Esophagus mucosa (tissue), 1 donor: ENCODE measurements at regions not wholly inside any gene's neighbourhood (a gene's known extent, or its start where the extent isn't known, plus 50 kb on each side); places are given as distances from the start of the nearest gene placed in this dataset.

Experiments
- ATAC-seq: fragments of 200-7000 bp; cut with Tn5 transposase; one replicate; pipeline ENCODE4 v1.9.1; 2020
- donor health status: DM: yes; HTN: yes; CAD: no.

DNA sequence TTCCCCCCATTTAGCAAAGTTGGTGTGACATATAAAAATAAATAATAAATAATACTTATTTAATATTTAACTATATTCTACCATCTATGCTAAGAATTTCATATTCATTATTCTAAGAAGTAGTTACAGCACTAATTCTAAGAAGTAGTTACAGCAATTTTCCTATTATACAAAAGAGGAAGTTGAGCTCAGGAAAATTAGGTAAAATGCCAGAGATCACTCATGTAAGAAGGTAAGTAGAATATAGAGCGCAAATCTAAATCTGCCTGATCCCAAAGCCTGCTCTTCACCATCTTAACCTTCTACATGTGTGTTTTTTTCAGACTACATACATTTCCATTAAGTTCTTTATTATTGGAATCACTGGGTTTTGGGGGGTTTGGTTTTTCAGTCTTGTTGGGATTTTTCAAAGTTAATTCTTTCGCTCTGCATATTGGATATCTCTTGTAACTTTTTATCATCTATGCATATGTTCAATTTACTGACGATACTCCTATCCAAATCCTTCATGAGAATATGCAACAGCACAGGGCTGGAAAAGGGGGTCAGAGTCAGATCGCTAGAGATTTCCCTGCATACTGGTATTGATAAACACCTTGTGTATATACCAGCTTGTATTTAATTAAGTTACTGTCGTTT lies 852.1 kb downstream of the MAT2B start:
- no peak for ATAC-seq

DNA sequence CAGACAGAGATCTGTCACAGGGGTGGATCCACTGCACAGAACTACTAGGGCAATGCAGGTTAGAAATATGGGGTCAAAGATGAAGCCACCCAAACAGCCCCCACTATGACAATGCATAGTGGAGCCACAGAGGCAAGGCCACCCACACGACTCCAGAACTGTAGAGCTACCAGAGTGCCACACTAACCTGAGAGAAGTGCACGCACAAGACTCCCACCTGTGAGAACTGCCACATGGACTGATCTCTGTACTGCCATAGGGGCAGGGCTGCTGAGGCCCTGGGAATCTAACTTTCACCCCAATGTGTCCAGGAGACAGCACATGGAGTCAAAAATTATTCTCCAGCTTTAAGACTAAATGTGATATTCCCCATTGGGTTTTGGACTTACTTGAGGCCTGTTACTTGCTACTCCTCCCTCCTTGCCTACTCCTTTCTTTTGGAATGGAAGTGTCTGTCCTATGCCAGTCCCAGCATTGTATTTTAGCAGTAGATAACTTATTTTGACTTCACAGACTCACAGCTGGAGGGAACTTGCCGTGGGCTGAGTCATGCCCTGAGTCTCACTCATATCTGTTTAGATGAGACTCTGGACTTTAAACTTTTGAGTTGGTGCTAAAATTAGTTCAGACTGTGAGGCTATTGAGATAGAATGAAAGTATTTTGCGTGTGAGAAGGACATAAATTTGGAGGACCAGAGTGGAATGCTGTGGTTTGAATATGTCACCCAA lies 853.3 kb downstream of the MAT2B start:
- ATAC-seq = no peak

DNA sequence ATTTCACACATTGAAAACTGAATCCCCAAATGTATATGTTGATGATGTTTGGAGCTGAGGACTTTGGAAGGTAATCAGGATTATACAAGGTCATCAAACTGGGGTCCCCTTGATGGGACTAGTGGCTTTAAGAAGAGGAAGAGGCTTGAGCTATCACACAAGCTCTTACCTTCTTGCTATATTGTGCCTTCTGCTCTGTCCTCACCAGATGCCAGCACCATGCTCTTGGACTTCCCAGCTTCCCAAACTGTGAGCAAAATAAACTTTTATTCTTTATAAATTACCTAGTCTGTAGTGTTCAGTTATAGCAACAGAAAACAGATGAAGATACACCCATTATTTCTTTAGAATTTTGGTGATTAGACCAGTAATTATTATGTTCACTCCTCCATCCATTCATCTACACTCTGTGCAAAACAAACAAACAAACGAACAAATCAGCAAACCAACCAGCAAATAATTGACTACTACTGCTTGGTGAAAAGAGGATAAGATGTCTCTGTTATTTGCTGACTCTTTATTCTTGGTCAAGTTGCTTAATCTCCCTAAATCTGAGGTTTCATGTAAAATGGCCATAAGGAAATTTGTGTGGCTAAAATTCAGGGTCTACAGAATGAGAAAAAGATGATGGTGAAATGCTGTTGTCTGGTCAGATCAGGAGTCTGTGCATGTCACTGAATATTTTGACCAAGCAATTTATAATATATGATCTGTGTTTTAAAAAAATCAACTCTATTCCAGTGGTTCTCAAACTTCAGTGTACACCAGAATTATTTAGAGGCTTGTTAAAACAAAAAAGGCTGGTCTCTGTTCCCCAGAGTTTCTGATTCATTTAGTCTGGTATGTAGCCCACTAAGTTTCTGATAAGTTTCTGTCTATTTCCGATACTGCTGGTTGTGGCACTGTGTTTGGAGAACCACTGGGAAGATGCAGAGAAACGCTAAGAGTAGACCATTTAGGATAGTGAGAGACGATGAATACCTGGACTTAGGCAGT lies 854.1 kb downstream of the MAT2B start:
- ATAC-seq = no peak

DNA sequence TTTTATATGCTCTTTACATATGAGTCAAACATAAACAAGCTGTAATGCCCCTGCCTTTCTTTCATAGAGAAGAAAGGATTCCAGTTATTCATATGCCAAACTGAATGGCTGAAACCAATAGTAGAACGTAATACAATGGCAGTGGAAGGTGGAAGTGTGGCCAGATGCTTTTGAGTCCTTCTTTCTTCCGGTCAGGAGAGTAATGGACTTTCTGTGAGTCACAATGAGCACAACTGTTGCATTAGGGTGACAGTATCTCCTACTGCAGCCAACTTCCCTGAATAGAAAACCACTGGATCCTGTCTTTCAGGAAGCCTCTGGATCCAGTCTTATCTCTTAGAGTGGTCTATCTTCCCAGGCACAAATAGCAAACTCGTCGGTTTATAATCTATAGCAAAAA lies 855.2 kb downstream of the MAT2B start:
- ATAC-seq = no peak

DNA sequence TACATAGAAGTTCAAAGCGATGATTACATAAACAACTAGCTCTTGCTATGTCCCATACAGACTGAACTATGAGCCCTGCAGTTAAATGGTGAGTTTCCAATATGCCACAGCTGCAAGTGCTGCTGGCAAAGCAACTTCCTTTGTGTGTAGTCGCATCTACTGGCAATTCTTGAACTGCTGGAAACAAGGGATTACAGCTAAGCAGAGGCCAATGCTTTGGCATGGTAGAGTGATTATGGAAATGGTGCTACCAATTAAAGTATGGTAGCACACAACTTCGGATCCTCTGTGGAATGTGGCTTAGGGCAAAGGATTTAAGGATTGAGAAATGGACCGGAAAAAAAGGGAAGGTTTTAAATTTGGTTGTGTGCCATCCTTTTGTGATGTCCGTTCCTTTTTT lies 856.6 kb downstream of the MAT2B start:
- no peak for ATAC-seq

DNA sequence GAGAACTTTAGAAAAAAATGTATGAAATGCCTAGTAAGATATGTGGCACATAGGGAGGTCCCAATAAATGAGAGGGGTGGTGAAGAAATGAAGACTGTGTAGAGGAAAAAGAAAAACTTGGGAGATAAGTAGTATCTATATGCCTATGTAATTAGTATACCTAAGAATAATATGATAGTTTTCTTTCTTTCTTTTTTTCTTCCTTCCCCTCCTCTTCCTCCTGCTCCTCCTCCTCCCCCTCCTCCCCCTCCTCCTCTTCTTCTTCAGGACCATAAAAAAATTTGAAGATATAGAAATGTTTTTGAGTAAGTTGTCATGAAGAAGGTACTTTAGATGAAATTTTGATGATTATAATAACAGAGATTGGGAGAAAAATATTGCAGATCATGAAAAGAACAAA lies 857.4 kb downstream of the MAT2B start:
- ATAC-seq = no peak

DNA sequence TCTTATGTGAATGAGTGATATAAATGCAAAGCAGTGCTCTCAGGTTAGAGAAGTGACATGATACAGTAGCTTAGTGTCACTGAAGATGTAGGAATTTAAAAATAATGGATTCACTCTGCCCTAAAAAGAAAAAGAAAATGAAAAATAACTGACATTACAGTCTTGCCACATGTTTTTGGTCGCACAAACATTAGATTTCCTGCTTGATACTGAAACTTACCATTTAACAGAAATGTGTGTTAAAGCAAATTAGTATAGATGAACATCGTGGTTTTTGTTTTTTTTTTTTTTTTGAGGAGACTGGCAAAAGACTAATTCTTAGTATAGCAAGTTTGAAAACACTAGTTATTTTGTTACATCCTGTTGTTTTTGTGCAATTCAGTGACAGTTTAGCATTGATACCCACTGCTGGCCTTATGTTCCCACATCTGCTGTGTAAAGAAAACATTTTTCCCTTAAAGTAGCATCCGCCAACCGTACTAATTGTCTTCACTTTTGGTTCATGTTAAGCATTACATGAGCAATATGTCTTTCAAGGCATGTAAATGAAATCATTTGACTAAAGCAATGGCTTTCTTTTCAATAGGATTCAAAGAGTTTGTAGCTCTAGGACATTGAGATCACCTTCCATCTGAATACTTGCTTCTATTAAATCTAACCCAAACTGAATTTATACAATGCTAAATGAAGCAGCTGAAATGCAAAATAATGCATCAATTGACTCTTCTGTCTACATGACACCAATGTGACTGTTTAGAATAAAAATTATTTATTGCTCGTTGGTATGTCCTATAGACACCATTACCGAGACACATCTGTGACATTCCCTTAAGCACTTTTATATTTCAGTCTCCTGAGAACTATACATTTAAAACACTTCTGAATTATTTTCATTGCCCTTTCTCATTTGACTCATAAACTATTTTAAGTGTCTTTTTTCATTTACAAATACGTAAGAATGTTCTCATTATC lies 859.1 kb downstream of the MAT2B start:
- no peak for ATAC-seq

DNA sequence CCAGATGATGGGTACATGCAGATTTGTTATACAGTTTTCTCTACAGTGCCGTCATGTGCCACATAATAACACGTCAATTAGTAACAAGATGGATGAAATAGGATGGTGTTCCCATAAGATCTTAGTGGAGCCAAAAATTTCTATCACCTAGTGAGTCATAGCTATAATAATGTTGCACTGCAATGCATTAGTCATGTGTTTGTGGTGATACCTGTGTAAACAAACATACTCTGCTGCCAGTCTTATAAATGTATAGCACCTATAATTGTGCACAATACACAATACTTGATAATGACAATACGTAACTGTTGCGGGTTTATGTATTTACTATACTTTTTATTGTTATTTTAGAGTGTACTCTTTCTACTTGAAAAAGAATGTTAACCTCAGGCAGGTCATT lies 865.4 kb downstream of the MAT2B start:
- ATAC-seq = no peak

DNA sequence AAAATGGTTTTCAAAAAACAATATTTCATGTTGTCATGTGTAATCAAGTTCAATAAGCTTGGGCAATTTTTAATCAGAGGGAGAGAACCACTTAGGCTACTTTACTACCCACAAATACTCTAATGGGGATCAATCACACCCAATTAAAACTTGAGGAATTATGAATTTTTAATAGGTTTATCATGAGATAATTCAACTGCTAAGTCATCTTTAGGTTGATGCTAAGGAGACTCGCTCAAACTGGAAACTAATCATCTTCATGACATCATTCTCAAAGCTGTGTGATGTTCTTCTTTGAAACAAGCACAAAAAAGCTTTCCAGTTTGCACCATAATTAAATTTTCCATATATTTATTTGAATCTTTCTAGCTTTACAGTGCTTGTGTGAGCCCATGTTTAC lies 867.5 kb downstream of the MAT2B start:
- ATAC-seq = no peak

DNA sequence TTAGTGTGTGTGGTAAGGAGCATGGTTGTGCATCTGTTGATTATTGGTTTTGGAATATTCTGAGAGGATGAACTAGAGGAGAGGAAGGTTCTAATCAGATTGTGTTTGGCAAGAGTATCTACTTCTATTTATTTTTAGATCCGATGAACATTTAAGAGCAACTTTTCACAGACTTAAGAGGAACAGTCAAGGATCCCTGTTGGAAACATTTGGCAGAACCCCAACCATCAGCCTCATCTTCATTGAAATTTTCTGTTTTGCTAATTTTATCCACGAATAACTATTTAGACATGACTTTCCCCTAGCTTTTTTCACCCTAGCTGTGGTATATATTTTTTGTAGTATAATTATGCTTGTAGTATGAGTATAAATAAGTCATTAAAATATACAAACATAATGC lies 868.5 kb downstream of the MAT2B start:
- no peak for ATAC-seq

DNA sequence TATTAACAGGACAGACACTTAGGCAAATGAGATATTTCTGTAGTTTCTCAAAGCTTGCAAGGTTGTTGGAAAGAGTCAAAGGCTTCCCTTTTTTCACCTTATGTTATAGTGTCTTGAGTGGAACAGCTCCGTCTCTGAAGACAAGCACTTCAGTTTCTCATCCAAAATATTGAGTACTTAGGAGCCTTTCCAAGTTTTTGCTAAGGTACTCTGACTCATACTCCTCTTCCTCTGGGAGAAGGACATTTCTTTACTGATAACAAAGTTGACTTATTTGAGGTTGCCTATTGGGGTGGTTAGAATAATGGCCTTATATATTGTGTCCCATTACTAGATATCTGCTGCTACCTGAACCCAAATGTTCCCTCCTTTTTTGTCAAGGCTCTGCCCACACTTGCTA lies 869.6 kb downstream of the MAT2B start:
- ATAC-seq = no peak

DNA sequence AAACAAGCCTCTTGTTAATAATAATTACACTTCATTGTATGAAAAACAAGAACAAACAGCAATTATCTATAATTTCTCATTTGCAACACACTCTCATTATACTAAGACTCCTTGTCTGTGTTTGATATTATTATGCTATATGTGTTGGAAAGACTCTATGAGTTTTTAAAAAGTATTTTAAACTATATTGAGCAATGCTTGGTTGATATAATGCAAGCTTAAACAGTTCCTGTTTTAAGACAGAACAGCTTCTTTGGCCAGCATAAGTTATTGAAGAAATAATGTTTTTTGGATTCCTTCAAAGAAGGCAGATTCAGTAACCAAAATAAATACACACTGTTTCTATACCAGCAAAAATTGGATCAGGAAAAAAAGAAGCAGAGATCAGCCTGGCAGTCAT lies 871.4 kb downstream of the MAT2B start:
- no peak for ATAC-seq

DNA sequence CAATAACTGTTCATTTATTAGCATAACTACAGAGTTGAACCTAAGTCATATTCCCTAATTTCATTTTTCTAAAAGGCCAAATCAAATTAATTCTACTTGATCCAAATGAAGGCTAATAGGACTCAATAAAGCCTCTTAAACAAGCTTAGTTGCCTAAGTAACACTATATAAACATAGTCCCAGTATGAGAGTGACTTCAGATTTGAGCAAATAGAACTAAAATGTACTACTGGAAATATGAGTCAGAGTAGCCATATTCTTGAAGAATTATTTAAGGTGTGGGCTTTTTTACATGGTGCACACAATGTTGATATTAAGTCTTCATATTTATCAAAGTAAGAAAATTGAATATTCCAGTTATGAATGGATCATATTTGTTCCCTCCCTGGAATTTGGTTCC lies 872.3 kb downstream of the MAT2B start:
- ATAC-seq = no peak

DNA sequence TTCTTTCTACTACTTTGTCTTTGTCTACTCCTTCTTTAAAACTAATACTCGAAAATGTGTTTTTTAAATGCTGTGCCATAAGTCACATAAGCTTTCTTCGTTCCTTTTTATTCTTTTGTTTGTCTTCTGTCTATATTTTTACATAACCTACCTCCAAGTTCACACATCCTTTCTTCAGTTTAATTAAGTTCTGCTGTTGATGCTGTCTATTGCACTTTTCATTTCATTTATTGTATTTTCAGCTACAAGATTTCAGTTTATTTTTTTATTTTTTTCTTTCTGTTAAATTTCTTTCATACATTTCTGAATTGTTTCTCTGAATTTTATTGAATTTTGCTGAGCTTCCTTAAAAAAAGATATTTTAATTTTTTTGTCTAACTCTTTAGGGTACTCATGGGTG lies 878.2 kb downstream of the MAT2B start:
- no peak for ATAC-seq

DNA sequence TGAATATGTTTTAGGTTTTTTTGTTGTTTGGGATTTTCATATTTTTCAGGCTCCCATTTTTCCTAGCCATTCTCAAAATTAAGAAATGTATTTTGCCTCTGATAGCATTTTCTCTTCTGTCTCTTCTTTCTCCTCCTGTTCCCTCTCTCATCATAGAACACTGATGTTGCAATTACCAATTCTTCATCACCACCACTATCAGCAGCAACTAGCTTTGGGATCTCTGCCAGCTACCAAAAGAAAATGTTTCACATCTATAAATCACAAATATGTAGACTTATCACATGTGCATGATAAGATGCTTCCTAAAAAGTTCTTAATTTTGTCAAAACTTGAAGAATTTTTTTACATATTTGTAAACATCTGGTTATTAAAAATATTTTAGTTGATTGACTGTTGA lies 887.1 kb downstream of the MAT2B start:
- no peak for ATAC-seq

DNA sequence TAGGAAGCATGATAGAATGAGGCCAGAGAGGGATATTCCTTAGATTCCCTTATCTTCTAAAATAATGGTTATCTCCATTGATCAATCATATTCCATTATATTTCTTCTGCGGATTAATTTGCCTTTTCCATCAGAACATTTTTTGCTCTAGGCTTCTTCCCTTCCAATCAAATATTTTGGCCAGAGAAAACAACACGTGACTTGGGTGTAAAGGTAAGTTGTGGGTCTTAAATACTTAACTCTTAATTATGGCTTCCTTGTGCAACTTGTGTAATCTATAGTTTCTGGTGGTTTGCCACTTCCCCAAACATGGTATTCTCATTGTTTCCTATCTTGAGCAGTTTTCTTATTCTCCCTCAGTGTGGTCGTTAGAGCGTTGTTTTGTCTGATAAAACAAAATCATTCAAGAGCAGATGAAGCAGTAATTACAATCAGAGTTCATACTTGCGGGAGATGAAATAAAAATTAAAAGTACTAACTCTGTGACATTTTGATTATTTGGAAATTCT lies 889.3 kb downstream of the MAT2B start:
- ATAC-seq = no peak

DNA sequence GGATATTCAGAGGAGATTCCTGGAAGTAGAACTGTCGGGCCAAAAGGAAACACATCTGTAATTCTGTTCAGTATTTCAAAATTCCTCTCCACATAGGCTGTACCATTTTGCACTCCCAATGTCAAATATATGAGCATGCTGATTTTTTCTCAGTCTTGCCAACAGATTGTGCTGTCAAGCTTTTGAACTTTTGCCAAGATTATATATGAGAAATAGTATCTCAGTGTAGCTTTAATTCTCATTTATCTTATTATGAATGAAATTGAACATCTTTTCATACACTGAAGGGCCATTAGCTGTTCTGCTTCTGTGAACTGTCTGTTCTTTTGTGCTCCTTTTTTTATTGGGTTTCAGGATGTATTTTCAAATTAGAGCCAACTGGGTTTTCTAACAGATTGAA lies 907.1 kb downstream of the MAT2B start:
- no peak for ATAC-seq

DNA sequence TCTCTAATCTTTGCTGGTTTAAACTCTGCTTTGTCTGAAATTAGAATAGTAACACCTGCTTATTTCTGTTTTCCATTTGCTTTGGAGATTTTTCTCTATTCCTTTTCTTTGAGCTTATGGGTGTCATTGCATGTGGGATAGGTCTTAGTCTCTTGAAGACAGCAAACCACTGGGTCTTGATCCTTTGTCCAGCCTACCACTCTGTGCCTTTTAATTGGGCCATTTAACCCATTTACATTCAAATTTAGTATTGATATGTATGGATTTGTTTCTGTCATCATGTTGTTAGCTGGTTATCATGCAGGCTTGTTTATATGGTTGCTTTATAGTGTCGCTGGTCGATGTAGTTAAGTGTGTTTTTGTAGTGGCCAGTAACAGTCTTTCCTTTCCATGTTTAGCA lies 914.7 kb downstream of the MAT2B start:
- ATAC-seq = no peak

DNA sequence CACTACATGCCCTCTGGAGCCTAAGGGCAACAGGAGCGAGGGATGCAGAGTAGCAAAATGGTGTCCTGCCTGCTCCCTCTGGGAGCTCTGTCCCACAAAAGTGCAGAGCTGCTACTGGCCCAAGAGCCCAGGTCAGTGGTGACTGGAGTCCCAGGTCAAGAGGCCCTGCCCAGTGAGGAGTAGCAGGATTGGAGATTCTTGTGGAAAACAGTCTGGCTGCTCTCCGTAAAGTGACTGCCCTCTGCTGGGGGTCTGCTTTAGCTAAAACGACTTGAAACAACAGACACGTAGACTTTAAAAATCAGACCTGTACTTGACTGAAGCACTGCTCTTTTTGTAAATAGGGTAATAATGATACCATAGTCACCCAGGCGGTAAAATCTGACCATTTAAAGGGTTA lies 917.0 kb downstream of the MAT2B start:
- no peak for ATAC-seq

DNA sequence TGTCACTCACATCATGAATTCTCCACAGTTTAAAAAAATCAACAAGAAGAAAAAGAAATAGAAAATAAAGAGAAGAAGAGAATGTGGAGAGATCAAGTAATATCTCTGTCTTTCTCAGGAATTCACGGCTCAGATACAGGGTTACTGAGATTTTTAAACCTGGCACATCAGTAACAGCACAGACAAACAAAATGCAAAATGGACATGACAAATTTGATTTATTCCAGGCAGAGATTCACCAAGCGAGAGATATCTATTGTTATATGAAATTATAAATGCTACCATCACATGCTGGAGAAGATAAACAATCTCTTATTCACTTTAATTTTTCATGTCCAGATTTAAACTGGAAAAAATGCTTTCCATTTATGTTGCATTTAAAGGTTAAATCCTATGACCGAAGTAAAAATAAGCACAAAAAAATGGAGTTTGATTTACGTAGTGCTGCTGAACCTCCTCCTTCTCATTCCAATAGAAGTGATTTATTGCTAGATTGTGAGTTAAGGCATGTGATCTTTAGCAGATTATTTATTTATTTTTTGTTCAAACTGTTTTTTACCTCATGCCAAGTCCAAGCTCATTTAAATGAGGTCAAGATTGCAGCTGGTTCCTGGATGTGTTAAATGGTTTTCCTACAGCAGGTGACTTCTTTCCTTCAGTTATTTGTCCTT lies 926.4 kb downstream of the MAT2B start:
- ATAC-seq = no peak

DNA sequence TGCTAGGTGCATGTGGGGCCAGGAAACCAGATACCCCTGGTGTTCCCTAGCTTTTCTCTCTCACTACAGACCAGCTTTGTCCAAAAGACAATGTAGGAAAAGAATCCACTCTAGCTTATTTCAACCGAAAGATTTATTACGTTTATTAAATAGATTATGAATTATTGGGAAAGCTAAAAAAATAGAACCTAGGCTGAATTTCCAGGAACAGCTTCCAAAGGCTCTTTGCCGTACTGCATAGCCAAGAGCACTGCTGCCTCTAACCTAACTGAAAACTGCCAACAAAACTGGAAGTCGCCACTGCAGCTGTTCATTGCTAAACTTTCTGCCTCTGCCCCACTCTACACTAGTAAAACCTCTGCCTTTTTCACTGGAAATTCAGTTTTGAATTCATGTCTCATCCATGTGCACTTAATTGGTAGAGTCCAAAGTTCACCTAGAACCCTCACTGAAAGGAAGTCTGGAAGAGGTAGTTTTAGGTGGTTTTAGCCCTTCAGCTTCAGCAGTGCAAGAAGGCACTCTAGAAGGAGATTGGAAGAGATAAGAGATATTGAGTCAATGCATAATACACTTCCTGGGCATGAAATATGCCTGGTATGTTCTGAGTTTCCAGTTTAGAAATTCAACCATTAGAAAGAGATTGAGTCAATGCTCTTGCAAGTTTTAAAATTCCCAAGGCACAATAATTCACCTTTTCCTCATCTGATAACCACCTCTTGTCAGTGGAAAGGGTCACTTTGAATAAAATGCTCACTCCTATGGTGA lies 927.9 kb downstream of the MAT2B start:
- no peak for ATAC-seq
